MM.1S (cell line): ENCODE measurements at regions not wholly inside any gene's neighbourhood (a gene's known extent, or its start where the extent isn't known, plus 50 kb on each side); places are given as distances from the start of the nearest gene placed in this dataset.
"Not testable (repeated sequence)": the region's sequence is repeated elsewhere in the genome, so short reads cannot be mapped to it uniquely, and the experiment has no call there.

Source experiments
- CTCF ChIP-seq: fragments of 300-600 bp; sonication (generic); IDR thresholded peaks from 2 replicates; pipeline ENCODE4 v1.5.1; 2016; ENCODE audit warnings: antibody characterized with exemption, low read length, mixed read lengths
- EZH2 ChIP-seq: fragments of 300-600 bp; sonication (generic); optimal IDR thresholded peaks from 2 replicates; pipeline ENCODE3; 2017; ENCODE audit warnings: low read depth, mild to moderate bottlenecking, antibody characterized with exemption, low read length, mixed read lengths
- EZH2phosphoT487 ChIP-seq: fragments of 300-600 bp; sonication (generic); IDR thresholded peaks from 2 replicates; pipeline ENCODE4 v1.6.1; 2018; ENCODE audit warnings: antibody characterized with exemption, low read length

GRCh38 chr12:105606613-105607012, 276.1 kb downstream of the C12orf75 start:
- TF ChIP-seq CTCF, EZH2phosphoT487, EZH2: not testable (repeated sequence)
